A549 (cell line): ENCODE measurements at regions not wholly inside any gene's neighbourhood (a gene's known extent, or its start where the extent isn't known, plus 50 kb on each side); places are given as distances from the start of the nearest gene placed in this dataset.
"Not testable (repeated sequence)": the region's sequence is repeated elsewhere in the genome, so short reads cannot be mapped to it uniquely, and the experiment has no call there.

Experiments
- EP300 ChIP-seq, 2 experiments: fragments of >200 bp; sonication (Bioruptor Twin); formaldehyde crosslinking; IDR thresholded peaks; 2 replicates in 1 of 2; 3 replicates in 1 of 2; pipeline ENCODE4 v1.6.1; 2016 to 2017
- JUN ChIP-seq, 2 experiments: fragments of >200 bp; sonication (Bioruptor Twin); formaldehyde crosslinking; IDR thresholded peaks; 2 replicates in 1 of 2; 3 replicates in 1 of 2; pipeline ENCODE4 v1.6.1; 2016 to 2017
- MYC ChIP-seq: IDR thresholded peaks from 2 replicates; pipeline ENCODE4 v1.6.1; 2012; ENCODE audit warnings: mild to moderate bottlenecking, inconsistent platforms, low read length, improper control_type of control experiment, borderline replicate concordance
- POLR2A ChIP-seq: IDR thresholded peaks from 2 replicates; pipeline ENCODE4 v1.6.1; 2012; ENCODE audit warnings: mild to moderate bottlenecking, low read length
- RFX5 ChIP-seq: fragments of 450-650 bp; IDR thresholded peaks from 2 replicates; pipeline ENCODE4 v1.7.1; 2014; ENCODE audit warnings: antibody characterized with exemption, mild to moderate bottlenecking, moderate library complexity
- TF ChIP-seq, protein P1 (sequence below): fragments of >200 bp; sonication (Bioruptor Twin); formaldehyde crosslinking; IDR thresholded peaks from 3 replicates; pipeline ENCODE4 v1.5.1; 2016

- not testable (repeated sequence) for TF ChIP-seq MYC; POLR2A; EP300 (IDR thresholded peaks at IDR 0.05); RFX5; JUN (IDR thresholded peaks at IDR 0.05)
- TF ChIP-seq, protein P1, sequence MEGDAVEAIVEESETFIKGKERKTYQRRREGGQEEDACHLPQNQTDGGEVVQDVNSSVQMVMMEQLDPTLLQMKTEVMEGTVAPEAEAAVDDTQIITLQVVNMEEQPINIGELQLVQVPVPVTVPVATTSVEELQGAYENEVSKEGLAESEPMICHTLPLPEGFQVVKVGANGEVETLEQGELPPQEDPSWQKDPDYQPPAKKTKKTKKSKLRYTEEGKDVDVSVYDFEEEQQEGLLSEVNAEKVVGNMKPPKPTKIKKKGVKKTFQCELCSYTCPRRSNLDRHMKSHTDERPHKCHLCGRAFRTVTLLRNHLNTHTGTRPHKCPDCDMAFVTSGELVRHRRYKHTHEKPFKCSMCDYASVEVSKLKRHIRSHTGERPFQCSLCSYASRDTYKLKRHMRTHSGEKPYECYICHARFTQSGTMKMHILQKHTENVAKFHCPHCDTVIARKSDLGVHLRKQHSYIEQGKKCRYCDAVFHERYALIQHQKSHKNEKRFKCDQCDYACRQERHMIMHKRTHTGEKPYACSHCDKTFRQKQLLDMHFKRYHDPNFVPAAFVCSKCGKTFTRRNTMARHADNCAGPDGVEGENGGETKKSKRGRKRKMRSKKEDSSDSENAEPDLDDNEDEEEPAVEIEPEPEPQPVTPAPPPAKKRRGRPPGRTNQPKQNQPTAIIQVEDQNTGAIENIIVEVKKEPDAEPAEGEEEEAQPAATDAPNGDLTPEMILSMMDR = not testable (repeated sequence)
Measured at GRCh38 chr12:17855548-17855947, 234.4 kb downstream of the RERGL start.
